Adrenal gland (tissue), 5 donors: ENCODE measurements at regions not wholly inside any gene's neighbourhood (a gene's known extent, or its start where the extent isn't known, plus 50 kb on each side); places are given as distances from the start of the nearest gene placed in this dataset.

Experiments
- CTCF ChIP-seq, 6 experiments: fragments of 450-650 bp in 4 of 6; fragments of 200-600 bp in 2 of 6; sonication (generic) in 1 of 6; IDR thresholded peaks; 1 replicate in 5 of 6; 2 replicates in 1 of 6; pipeline versions ENCODE4 v1.5.1 to v1.8.0; 2016 to 2021; ENCODE audit warnings: antibody characterized with exemption in 6 of 6, mild to moderate bottlenecking in 2 of 6, moderate library complexity in 1 of 6
- POLR2A ChIP-seq, 2 donors: fragments of 450-650 bp; IDR thresholded peaks; one replicate each; pipeline ENCODE4 v1.6.1; 2017; ENCODE audit warnings: antibody characterized with exemption in 2 of 2, mild to moderate bottlenecking in 2 of 2, moderate library complexity in 1 of 2
- donor health status: DM: no; HTN: no; CAD: no.

DNA sequence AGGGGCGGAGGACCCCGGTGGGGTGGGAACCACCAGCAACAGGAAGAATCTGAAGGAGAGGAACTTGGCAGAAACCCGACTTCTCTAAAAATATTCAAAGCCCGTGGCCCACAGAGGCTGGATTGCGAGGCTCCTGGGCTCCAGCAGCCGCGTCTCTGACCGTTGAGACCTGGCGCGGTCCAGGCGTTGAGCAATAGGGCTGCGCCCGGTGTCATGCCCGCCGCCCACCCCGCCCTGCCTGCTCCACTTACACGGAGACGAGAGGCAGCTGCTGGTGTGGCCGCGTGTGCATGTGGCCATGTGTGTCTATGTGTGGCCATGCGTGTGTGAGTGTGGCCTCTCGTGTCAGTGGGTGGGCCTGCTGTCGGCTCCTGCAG, 83.6 kb downstream of the IRF8 start:
- TF ChIP-seq CTCF (IDR thresholded peaks at IDR 0.05) = no peak
- TF ChIP-seq POLR2A (IDR thresholded peaks at IDR 0.05) = no peak
